ENCODE measurements at regions not wholly inside any gene's neighbourhood (a gene's known extent, or its start where the extent isn't known, plus 50 kb on each side); places are given as distances from the start of the nearest gene placed in this dataset.

DNA sequence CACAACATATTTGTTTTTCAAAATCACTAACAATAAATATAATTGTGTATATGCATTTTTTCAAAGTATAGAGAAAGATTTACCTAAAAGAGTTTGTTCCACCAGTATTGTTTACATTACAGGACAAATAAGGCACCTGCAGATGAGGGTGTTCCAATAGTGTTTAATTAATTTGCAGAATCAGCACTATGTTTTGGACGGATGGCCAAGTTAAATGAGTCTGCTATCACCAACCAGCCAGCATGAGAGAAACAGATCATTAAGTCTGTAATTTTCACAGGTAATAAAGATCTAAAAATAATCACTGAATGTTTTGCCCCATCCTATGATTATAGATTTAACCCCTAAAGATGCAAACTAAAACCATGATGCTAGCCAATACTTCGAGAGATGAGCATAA is 2247.0 kb downstream of the NCAM2 start:
- DNase-seq (ENCODE audit: low read depth) = no peak
- TF ChIP-seq, protein P1, sequence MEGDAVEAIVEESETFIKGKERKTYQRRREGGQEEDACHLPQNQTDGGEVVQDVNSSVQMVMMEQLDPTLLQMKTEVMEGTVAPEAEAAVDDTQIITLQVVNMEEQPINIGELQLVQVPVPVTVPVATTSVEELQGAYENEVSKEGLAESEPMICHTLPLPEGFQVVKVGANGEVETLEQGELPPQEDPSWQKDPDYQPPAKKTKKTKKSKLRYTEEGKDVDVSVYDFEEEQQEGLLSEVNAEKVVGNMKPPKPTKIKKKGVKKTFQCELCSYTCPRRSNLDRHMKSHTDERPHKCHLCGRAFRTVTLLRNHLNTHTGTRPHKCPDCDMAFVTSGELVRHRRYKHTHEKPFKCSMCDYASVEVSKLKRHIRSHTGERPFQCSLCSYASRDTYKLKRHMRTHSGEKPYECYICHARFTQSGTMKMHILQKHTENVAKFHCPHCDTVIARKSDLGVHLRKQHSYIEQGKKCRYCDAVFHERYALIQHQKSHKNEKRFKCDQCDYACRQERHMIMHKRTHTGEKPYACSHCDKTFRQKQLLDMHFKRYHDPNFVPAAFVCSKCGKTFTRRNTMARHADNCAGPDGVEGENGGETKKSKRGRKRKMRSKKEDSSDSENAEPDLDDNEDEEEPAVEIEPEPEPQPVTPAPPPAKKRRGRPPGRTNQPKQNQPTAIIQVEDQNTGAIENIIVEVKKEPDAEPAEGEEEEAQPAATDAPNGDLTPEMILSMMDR (IDR thresholded peaks at IDR 0.05; ENCODE audit: control insufficient read depth, insufficient read depth, low read depth, low read length, missing control alignments) = no peak
- no peak overlapping the region for H3K4me3 ChIP-seq (ENCODE audit: control insufficient read depth, low read depth, low read length)

DNA sequence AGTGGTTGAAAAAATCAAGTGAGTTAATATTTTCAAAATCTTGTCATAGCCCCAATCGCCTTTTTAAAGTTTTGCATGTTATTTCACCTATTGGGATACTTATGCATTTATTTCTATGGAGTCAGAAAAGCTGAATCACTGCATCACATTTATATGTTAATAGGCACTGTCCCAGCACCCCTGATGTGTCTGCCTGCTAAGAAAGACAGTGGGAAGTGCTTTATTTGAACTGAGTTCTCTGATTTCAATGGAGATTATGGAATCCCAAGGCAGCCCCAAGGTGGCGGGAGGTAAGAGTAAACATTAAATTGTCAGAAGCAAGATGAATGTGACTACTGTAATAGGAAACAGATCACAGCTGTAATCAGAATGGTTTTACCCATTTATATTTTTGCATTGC is 2225.7 kb downstream of the NCAM2 start:
- DNase-seq (ENCODE audit: low read depth) = no peak
- TF ChIP-seq, protein P1 (IDR thresholded peaks at IDR 0.05; ENCODE audit: control insufficient read depth, insufficient read depth, low read depth, low read length, missing control alignments) = no peak
- no peak overlapping the region for H3K4me3 ChIP-seq (ENCODE audit: control insufficient read depth, low read depth, low read length)

DNA sequence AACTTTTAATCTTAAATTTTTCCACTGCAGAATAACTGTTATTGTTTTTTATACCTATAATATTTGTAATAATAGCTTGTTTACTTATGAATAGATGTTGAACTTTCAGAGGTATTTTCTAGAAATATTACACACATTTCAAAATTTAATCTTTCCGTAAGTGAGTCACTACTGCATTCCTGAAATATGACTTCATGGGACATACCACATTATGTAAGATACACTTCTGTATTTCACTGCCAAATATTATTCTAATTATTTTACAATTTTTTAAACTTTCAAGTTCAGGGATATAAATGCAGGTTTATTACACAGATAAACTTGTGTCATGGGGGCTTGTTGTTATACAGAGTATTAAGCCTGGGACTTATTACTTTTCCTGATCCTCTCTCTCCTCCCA is 2220.5 kb downstream of the NCAM2 start:
- no peak for DNase-seq (ENCODE audit: low read depth)
- H3K4me3 ChIP-seq (ENCODE audit: control insufficient read depth, low read depth, low read length) = no peak overlapping the region
- TF ChIP-seq, protein P1 (IDR thresholded peaks at IDR 0.05; ENCODE audit: control insufficient read depth, insufficient read depth, low read depth, low read length, missing control alignments) = no peak

DNA sequence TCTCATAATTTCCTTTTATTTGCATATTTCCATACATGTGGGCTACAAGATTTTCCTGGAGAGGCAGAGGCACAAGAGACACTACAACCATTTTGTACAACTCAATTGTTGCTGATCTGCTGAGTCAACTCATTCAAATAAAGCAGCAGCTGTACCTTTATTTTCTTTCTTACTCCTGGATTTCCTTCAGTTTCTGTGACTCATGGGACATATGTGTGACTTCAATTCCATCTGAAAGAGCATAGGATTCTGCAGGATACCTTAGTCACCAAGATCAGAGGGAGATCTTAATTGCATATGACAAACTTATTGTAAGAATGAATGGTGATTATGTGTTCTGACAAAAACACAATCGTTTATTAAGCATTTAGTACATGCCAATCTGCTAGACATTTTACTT is 2219.4 kb downstream of the NCAM2 start:
- TF ChIP-seq, protein P1 (IDR thresholded peaks at IDR 0.05; ENCODE audit: control insufficient read depth, insufficient read depth, low read depth, low read length, missing control alignments) = no peak
- DNase-seq (ENCODE audit: low read depth) = no peak
- H3K4me3 ChIP-seq (ENCODE audit: control insufficient read depth, low read depth, low read length) = no peak overlapping the region

DNA sequence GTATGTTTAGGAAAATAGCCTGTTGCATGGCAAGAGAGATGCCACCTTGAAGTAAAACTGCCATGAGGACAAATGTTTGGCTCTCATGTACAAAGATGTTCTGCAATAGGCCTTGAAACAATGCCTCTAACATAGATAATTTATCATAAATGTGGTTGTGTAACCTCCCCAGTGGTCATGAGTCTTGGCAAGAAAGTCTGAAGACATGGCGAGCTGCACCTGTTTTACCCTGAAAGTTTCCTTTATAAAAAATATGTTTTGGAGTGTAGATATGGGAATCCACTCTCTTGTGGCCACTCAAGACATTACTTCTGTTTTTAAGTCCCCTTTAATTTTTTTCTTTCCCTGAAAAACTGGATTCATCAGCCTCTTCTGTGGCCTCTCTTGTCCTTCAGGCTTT is 2217.1 kb downstream of the NCAM2 start:
- DNase-seq (ENCODE audit: low read depth) = no peak
- H3K4me3 ChIP-seq (ENCODE audit: control insufficient read depth, low read depth, low read length) = no peak overlapping the region
- TF ChIP-seq, protein P1 (IDR thresholded peaks at IDR 0.05; ENCODE audit: control insufficient read depth, insufficient read depth, low read depth, low read length, missing control alignments) = no peak

Measured in AG09309 (cell line).